Stomach (tissue), 8 donors: ENCODE measurements at regions not wholly inside any gene's neighbourhood (a gene's known extent, or its start where the extent isn't known, plus 50 kb on each side); places are given as distances from the start of the nearest gene placed in this dataset.
"Not testable (repeated sequence)": the region's sequence is repeated elsewhere in the genome, so short reads cannot be mapped to it uniquely, and the experiment has no call there.

Experiments used
- DNase-seq, 2 donors: peaks; one replicate each; pipeline versions ENCODE4 v3.0.0 to v3.0.0-alpha.2; 2013 to 2019
- H3K27ac ChIP-seq, 5 donors: fragments of 200-600 bp in 4 of 5; sonication (generic) in 4 of 5; one replicate each; pipeline ENCODE4 v1.5.1; 2013 to 2019; ENCODE audit warnings: mild to moderate bottlenecking in 1 of 5, moderate library complexity in 1 of 5
- H3K27me3 ChIP-seq, 3 donors: fragments of 200-600 bp; sonication (generic); one replicate each; pipeline ENCODE4 v1.5.1; 2017 to 2019; ENCODE audit warnings: mixed run types in 1 of 3
- H3K36me3 ChIP-seq, 4 donors: fragments of 200-600 bp; sonication (generic); 1 replicate in 3 of 4; 2 replicates in 1 of 4; pipeline ENCODE4 v1.5.1; 2016 to 2019
- H3K4me1 ChIP-seq, 4 donors: fragments of 200-600 bp; sonication (generic); one replicate each; pipeline ENCODE4 v1.5.1; 2016 to 2019
- H3K4me3 ChIP-seq, 4 donors: fragments of 200-600 bp; sonication (generic) in 3 of 4; one replicate each; pipeline ENCODE4 v1.5.1; 2016 to 2019; ENCODE audit warnings: mild to moderate bottlenecking in 1 of 4
- H3K9me3 ChIP-seq, 4 donors: fragments of 200-600 bp; sonication (generic); one replicate each; pipeline ENCODE4 v1.5.1; 2016 to 2019
- CTCF ChIP-seq, 7 experiments: fragments of 450-650 bp in 4 of 7; fragments of 200-600 bp in 3 of 7; sonication (generic) in 3 of 7; IDR thresholded peaks; one replicate each; pipeline ENCODE4 v1.5.1; 2016 to 2019; ENCODE audit warnings: antibody characterized with exemption in 7 of 7, control low read depth in 2 of 7, mild to moderate bottlenecking in 1 of 7
- EP300 ChIP-seq: sonication (generic); formaldehyde crosslinking; IDR thresholded peaks from one replicate; pipeline ENCODE4 v1.6.1; 2017; ENCODE audit warnings: antibody characterized with exemption
- POLR2A ChIP-seq, 4 donors: fragments of 450-650 bp; IDR thresholded peaks; one replicate each; pipeline ENCODE4 v1.6.1; 2016; ENCODE audit warnings: antibody characterized with exemption in 4 of 4, control low read depth in 2 of 4, mild to moderate bottlenecking in 1 of 4, moderate library complexity in 1 of 4
- POLR2AphosphoS5 ChIP-seq, 3 donors: sonication (generic); formaldehyde crosslinking; IDR thresholded peaks; one replicate each; pipeline ENCODE4 v1.6.1; 2016; ENCODE audit warnings: antibody characterized with exemption in 3 of 3
- WGBS, 5 donors: extraction: QIAGEN DNeasy Blood & Tissue Kit in 3 of 5; methylation state at CpG; one replicate each; pipeline versions ENCODE4 v1.1.5 to v1.1.7; 2013 to 2018; 5-methylcytosine and 5-hydroxymethylcytosine counted together
- intact Hi-C: fragments of 100-400 bp; cut with DNase I; formaldehyde crosslinking; loops from one replicate; pipeline ENCODE4 v1.15.1; 2023; ENCODE audit warnings: low total_unique reads
- donor health status: healthy with polysubstance abuse.
- donor health status: Bipolar disorder and iron deficiency.
- donor health status: healthy.

GRCh38 chr16:6726621-6727020, 606.0 kb upstream of the RBFOX1 start:
- no peak for TF ChIP-seq POLR2A (IDR thresholded peaks at IDR 0.05)
- no peak for TF ChIP-seq CTCF (IDR thresholded peaks at IDR 0.05)
- intact Hi-C loops: no loop called here
- Histone ChIP-seq H3K27ac (no peak overlapping the region), H3K4me1 (no peaks in the 10 kb centered on the region), H3K36me3 (no peaks in the 10 kb centered on the region), H3K9me3 (peaks cover 0 to 8% (median 0%) of the 10 kb centered on the region in 4 donors), H3K27me3 (no peaks in the 10 kb centered on the region), H3K4me3 (no peak overlapping the region)
- WGBS, 5 donors: 65 to 73% (median 67%) methylated on average over 4 of the region's 4 CpGs
- DNase-seq: no peak

GRCh38 chr16:6725634-6726331, 606.9 kb upstream of the RBFOX1 start:
- TF ChIP-seq POLR2A (IDR thresholded peaks at IDR 0.05): no peak
- TF ChIP-seq POLR2AphosphoS5 (IDR thresholded peaks at IDR 0.05): no peak
- TF ChIP-seq EP300: no peak
- no peak for TF ChIP-seq CTCF (IDR thresholded peaks at IDR 0.05)
- intact Hi-C loops: no loop called here
- H3K9me3 ChIP-seq: peaks cover 0 to 4% (median 0%) of the 10 kb centered on the region in 4 donors
- H3K4me1 ChIP-seq: no peaks in the 10 kb centered on the region
- no peaks in the 10 kb centered on the region for H3K36me3 ChIP-seq
- H3K4me3 ChIP-seq: no peak overlapping the region
- peak in 1 of 2 donors; percentile 12 for DNase-seq
- no peaks in the 10 kb centered on the region for H3K27me3 ChIP-seq
- WGBS, 5 donors: 33 to 44% (median 38%) methylated on average over 7 of the region's 7 CpGs
- no peak overlapping the region for H3K27ac ChIP-seq

GRCh38 chr16:6725206-6725605, 607.4 kb upstream of the RBFOX1 start:
- H3K36me3 ChIP-seq, H3K4me3 ChIP-seq, DNase-seq, H3K27ac ChIP-seq, intact Hi-C loops, H3K4me1 ChIP-seq, H3K27me3 ChIP-seq, H3K9me3 ChIP-seq: not testable (repeated sequence)
- WGBS, 5 donors: 87 to 92% (median 89%) methylated on average over 10 of the region's 10 CpGs

GRCh38 chr16:6722786-6723185, 609.9 kb upstream of the RBFOX1 start:
- Histone ChIP-seq H3K27ac (no peak overlapping the region), H3K27me3 (no peaks in the 10 kb centered on the region), H3K36me3 (no peaks in the 10 kb centered on the region), H3K4me1 (no peaks in the 10 kb centered on the region), H3K9me3 (peaks cover 0 to 5% (median 0%) of the 10 kb centered on the region in 4 donors), H3K4me3 (no peak overlapping the region)
- TF ChIP-seq POLR2AphosphoS5 (IDR thresholded peaks at IDR 0.05): no peak
- TF ChIP-seq POLR2A (IDR thresholded peaks at IDR 0.05): no peak
- no peak for TF ChIP-seq EP300
- TF ChIP-seq CTCF (IDR thresholded peaks at IDR 0.05): no peak
- intact Hi-C loops: no loop called here
- no peak for DNase-seq
- 44 to 58% (median 54%) methylated on average over 3 of the region's 3 CpGs for WGBS, 5 donors

GRCh38 chr16:6714510-6714909, 618.1 kb upstream of the RBFOX1 start:
- Histone ChIP-seq H3K4me1 (no peaks in the 10 kb centered on the region), H3K9me3 (peaks cover 0 to 15% (median 5%) of the 10 kb centered on the region in 4 donors), H3K27ac (no peak overlapping the region), H3K27me3 (no peaks in the 10 kb centered on the region), H3K36me3 (no peaks in the 10 kb centered on the region), H3K4me3 (no peak overlapping the region)
- no peak for TF ChIP-seq POLR2A (IDR thresholded peaks at IDR 0.05)
- no peak for TF ChIP-seq CTCF (IDR thresholded peaks at IDR 0.05)
- TF ChIP-seq POLR2AphosphoS5 (IDR thresholded peaks at IDR 0.05): no peak
- intact Hi-C loops: no loop called here
- 37 to 57% (median 47%) methylated on average over 3 of the region's 3 CpGs for WGBS, 5 donors
- no peak for DNase-seq
